Mesothelial cell of epicardium (in vitro differentiated cells): ENCODE measurements at regions not wholly inside any gene's neighbourhood (a gene's known extent, or its start where the extent isn't known, plus 50 kb on each side); places are given as distances from the start of the nearest gene placed in this dataset.

Source experiments
- DNase-seq, 2 experiments: peaks; one replicate each; pipeline ENCODE4 v3.0.0; 2021; ENCODE audit warnings: low spot score in 2 of 2; ENCODE audit not compliant: unreplicated experiment in 2 of 2
- H3K27ac Mint-ChIP-seq: 2 replicates; pipeline ENCODE4 v1.8.0; 2021; ENCODE audit warnings: mixed read lengths
- H3K27me3 Mint-ChIP-seq: 2 replicates; pipeline ENCODE4 v1.8.0; 2021; ENCODE audit warnings: low read depth, mixed read lengths
- H3K36me3 Mint-ChIP-seq: 2 replicates; pipeline ENCODE4 v1.8.0; 2021; ENCODE audit warnings: mixed read lengths
- H3K4me1 Mint-ChIP-seq: 2 replicates; pipeline ENCODE4 v1.8.0; 2021; ENCODE audit warnings: mixed read lengths
- H3K4me3 Mint-ChIP-seq: 2 replicates; pipeline ENCODE4 v1.8.0; 2021; ENCODE audit warnings: mild to moderate bottlenecking, moderate library complexity, mixed read lengths
- H3K9me3 Mint-ChIP-seq: 2 replicates; pipeline ENCODE4 v1.8.0; 2021; ENCODE audit warnings: mixed read lengths
- CTCF ChIP-seq: fragments of 200-600 bp; sonication (generic); IDR thresholded peaks from one replicate; pipeline ENCODE4 v1.5.0; 2021; ENCODE audit warnings: antibody characterized with exemption; ENCODE audit not compliant: unreplicated experiment

- no peak for TF ChIP-seq CTCF
- Mint-ChIP-seq H3K4me1 (no peaks in the 10 kb centered on the region), H3K27me3 (peaks cover 49% of the 10 kb centered on the region), H3K36me3 (no peaks in the 10 kb centered on the region), H3K27ac (no peak overlapping the region), H3K4me3 (no peak overlapping the region), H3K9me3 (no peaks in the 10 kb centered on the region)
- DNase-seq, result no peak
Observed at GRCh38 chr15:93286446-93286845, 197.4 kb upstream of the RGMA start.

GRCh38 chr15:93283854-93284253 lies 194.8 kb upstream of the RGMA start:
- H3K4me1 Mint-ChIP-seq, result peaks cover 8% of the 10 kb centered on the region
- no peak overlapping the region for H3K27ac Mint-ChIP-seq
- peaks cover 40% of the 10 kb centered on the region for H3K27me3 Mint-ChIP-seq
- TF ChIP-seq CTCF, result no peak
- H3K4me3 Mint-ChIP-seq, result no peak overlapping the region
- DNase-seq, result no peak
- no peaks in the 10 kb centered on the region for H3K9me3 Mint-ChIP-seq
- H3K36me3 Mint-ChIP-seq, result no peaks in the 10 kb centered on the region

- no peak for TF ChIP-seq CTCF
- Mint-ChIP-seq H3K27me3 (peaks cover 38% of the 10 kb centered on the region), H3K27ac (no peak overlapping the region), H3K4me3 (no peak overlapping the region), H3K36me3 (no peaks in the 10 kb centered on the region), H3K4me1 (peaks cover 8% of the 10 kb centered on the region), H3K9me3 (no peaks in the 10 kb centered on the region)
- no peak for DNase-seq
Observed at GRCh38 chr15:93282808-93283207, 193.8 kb upstream of the RGMA start.

GRCh38 chr15:93278783-93279182 lies 189.8 kb upstream of the RGMA start:
- peaks cover 26% of the 10 kb centered on the region for H3K27me3 Mint-ChIP-seq
- no peak for DNase-seq
- TF ChIP-seq CTCF, result no peak
- no peak overlapping the region for H3K27ac Mint-ChIP-seq
- H3K9me3 Mint-ChIP-seq, result no peaks in the 10 kb centered on the region
- no peaks in the 10 kb centered on the region for H3K36me3 Mint-ChIP-seq
- H3K4me1 Mint-ChIP-seq, result peaks cover 8% of the 10 kb centered on the region
- no peak overlapping the region for H3K4me3 Mint-ChIP-seq

GRCh38 chr15:93278006-93278405 lies 189.0 kb upstream of the RGMA start:
- Mint-ChIP-seq H3K36me3 (no peaks in the 10 kb centered on the region), H3K27me3 (peaks cover 19% of the 10 kb centered on the region), H3K4me1 (peaks cover 8% of the 10 kb centered on the region), H3K9me3 (no peaks in the 10 kb centered on the region), H3K4me3 (no peak overlapping the region), H3K27ac (no peak overlapping the region)
- no peak for DNase-seq
- TF ChIP-seq CTCF, result no peak

- Mint-ChIP-seq H3K36me3 (no peaks in the 10 kb centered on the region), H3K9me3 (peaks cover 4% of the 10 kb centered on the region), H3K27ac (no peak overlapping the region), H3K27me3 (peaks cover 6% of the 10 kb centered on the region), H3K4me3 (no peak overlapping the region), H3K4me1 (no peaks in the 10 kb centered on the region)
- no peak for TF ChIP-seq CTCF
- no peak for DNase-seq
Observed at GRCh38 chr15:93274257-93274656, 185.2 kb upstream of the RGMA start.
